ENCODE measurements at regions not wholly inside any gene's neighbourhood (a gene's known extent, or its start where the extent isn't known, plus 50 kb on each side); places are given as distances from the start of the nearest gene placed in this dataset.

DNA sequence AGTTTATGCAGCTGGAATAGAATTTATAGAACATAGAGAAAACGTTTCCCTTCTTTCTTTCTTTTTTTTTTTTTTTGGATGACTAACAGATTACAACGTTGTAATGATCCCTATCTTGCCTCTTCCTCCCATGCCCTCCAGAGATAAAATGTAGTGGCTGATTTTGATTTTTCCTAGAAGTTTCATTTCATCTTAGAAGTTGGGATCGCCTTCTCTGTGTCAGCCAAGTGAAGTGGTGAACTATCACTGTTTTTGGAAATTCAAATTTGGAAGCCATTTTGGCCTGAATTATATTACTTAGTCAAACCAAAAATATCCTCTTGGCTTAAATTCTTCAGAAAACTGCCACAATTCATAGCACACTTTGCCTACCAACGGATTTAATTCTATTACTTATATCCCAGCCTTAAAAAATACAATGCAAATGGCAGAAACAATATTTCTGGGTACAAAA is 1025.5 kb upstream of the NR2F2 start:
- no peak overlapping the region for H3K4me3 ChIP-seq (ENCODE audit: low read depth, low read length)
- TF ChIP-seq, protein P1, sequence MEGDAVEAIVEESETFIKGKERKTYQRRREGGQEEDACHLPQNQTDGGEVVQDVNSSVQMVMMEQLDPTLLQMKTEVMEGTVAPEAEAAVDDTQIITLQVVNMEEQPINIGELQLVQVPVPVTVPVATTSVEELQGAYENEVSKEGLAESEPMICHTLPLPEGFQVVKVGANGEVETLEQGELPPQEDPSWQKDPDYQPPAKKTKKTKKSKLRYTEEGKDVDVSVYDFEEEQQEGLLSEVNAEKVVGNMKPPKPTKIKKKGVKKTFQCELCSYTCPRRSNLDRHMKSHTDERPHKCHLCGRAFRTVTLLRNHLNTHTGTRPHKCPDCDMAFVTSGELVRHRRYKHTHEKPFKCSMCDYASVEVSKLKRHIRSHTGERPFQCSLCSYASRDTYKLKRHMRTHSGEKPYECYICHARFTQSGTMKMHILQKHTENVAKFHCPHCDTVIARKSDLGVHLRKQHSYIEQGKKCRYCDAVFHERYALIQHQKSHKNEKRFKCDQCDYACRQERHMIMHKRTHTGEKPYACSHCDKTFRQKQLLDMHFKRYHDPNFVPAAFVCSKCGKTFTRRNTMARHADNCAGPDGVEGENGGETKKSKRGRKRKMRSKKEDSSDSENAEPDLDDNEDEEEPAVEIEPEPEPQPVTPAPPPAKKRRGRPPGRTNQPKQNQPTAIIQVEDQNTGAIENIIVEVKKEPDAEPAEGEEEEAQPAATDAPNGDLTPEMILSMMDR (IDR thresholded peaks at IDR 0.05; ENCODE audit: low read depth, low read length) = no peak

DNA sequence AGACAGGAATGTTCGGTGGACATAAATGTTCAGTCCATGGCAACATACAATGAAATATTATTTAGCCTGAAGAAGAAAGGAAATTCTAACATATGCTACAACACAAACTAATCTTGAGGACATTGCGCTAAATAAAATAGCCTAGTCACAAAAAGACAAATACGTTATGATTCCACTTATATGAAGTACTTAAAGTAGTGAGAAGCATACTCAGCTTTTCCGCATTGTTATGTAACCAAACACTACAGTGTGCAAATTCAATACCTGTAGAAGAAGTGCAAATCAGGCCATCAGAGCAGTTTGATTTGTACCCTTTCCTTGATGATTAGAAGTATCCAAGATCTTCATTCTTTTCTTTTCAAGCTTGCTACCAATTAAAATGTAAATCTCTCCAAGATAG is 1023.4 kb upstream of the NR2F2 start:
- no peak overlapping the region for H3K4me3 ChIP-seq (ENCODE audit: low read depth, low read length)
- TF ChIP-seq, protein P1 (IDR thresholded peaks at IDR 0.05; ENCODE audit: low read depth, low read length) = no peak

DNA sequence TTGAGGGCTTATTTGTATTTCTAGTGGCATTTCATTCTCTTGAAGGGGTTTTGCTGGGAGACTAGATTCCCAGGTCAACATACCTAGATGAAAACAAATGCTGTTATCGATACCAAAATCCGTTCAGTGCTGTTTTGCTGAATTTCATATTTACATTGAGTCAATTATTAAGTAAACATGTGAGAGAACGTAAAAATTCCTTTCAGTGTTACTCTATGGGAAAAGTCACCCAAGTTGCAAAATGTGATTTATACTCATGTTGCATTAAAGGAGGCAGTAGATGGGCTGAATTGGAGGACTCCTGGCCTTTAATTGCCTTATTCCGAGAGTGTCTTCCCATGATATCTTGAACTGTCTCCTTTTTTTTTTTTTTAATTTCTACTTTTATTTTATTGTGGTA is 1011.3 kb upstream of the NR2F2 start:
- no peak overlapping the region for H3K4me3 ChIP-seq (ENCODE audit: low read depth, low read length)
- TF ChIP-seq, protein P1 (IDR thresholded peaks at IDR 0.05; ENCODE audit: low read depth, low read length) = no peak

DNA sequence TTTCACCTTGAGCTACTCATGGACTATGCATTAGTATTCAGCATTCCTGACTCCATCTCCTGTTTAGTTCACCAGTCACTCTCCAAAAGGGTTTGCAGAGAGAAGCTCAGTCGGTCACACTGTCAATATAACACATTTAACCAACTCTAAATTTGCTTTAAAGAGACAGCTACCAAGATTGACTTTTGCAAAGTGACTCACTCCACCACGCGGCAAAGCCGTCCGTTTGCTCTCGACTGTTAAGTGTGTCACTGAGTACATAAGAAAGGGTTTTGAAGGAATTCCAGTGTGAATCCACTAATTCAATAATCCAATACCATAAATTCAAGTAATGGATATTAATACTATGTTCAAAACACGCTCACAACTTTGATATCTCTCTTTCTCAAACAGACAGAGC is 1006.7 kb upstream of the NR2F2 start:
- TF ChIP-seq, protein P1 (IDR thresholded peaks at IDR 0.05; ENCODE audit: low read depth, low read length) = no peak
- H3K4me3 ChIP-seq (ENCODE audit: low read depth, low read length) = no peak overlapping the region

DNA sequence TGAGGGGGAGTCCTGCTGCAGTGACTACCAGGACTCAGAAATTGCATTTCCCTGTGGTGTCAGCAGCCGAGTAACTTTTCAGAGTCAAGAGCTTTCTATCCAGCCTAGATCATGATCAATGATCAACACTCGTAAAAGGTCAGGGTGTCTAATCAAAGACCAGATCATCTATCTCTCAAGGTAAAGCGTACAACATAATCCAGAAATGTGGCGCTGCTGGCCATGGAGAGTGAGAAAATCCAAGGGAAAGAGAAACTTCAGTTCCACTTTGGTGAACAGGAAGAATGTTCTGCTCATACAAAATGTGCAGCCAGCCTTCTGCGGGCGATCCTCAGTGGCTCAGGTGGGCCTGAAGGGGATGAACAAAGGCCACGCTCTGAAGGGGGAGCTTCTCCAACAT is 1005.8 kb upstream of the NR2F2 start:
- no peak overlapping the region for H3K4me3 ChIP-seq (ENCODE audit: low read depth, low read length)
- TF ChIP-seq, protein P1 (IDR thresholded peaks at IDR 0.05; ENCODE audit: low read depth, low read length) = no peak

DNA sequence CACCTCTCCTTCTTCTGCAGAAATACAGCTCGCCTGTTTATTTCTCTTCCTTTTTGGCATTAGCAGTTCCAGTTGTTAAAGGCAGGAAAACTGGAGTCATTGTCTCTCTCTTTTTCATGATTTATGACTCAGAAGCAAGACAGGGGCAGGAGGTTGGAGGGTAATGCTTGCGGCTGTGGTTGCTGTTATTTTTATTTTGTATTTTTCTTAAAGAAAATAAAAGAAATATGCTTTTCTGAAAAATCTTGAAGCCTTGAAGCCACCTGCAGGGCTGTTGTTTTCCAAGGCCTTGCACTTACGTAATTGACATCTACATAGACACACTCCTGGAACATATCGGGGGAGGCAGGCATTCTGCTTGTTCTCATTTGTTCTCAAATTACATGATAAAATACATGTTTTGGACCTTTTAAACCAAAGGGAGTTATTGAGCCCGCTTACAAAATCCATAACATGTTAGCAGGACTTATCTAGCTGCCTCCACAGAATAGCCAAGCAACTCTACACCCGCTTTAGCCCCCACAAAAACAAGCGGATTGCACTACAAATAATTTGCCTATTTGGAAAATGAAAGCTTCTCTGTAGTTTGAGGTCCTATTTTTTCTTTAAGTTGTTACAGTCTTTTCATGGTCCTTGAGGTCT is 1004.6 kb upstream of the NR2F2 start:
- H3K4me3 ChIP-seq (ENCODE audit: low read depth, low read length) = no peak overlapping the region
- TF ChIP-seq, protein P1 (IDR thresholded peaks at IDR 0.05; ENCODE audit: low read depth, low read length) = no peak

DNA sequence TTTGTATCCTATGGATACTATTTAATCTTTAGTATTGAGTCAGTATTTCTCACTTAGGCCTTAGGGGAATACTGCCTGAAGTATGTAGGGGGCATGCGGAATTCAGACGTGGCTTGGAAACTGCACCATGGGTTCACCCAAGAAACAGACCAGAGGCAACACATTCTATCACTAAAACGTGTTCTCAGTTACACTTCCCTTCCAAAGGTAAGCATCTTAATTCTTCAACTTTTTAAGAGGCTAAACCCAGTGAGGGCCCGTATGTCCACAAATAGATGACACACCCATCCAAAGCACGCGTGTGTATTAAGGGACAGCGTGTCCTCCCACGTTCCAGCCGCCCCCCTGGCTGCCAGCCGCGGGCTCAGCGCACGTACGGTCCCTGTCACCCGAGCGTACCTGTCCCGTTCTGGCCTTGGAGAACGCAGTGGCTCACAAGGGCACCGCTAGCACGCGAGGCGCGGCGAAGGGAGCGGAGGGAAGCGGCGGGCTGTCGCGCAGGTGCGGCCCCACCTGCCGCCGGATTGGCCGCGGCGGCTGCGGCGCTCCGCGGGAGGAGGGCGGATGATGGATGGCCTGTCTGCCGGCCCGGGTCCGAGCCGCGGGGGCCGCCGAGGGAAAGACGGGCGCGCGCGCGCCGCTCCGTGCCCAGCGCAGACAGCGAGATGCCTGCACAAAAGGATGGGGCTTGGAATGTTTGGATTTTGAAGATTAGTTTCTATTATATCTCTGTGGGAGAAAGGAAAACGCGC is 1003.9 kb upstream of the NR2F2 start:
- TF ChIP-seq, protein P1 (IDR thresholded peaks at IDR 0.05; ENCODE audit: low read depth, low read length) = no peak
- H3K4me3 ChIP-seq (ENCODE audit: low read depth, low read length) = peak overlapping the region; percentile 28
